Endothelial cell of umbilical vein (primary cell): ENCODE measurements at regions not wholly inside any gene's neighbourhood (a gene's known extent, or its start where the extent isn't known, plus 50 kb on each side); places are given as distances from the start of the nearest gene placed in this dataset.

ENCODE experiments used
- BruUV-seq: library from RNA; stranded (reverse); fragments of 400-500 nt; replicated peaks from 2 replicates; lab custom pipeline; 2021; lab: Mats Ljungman, UMichigan
- CTCF ChIA-PET: fragments of 300-600, 350-600 bp; sonication (Branson Sonifier 250); formaldehyde crosslinking; loops from one replicate; lab custom pipeline; 2021; ENCODE audit warnings: antibody characterized with exemption, inconsistent platforms; lab: Charles Lee
- POLR2A ChIA-PET: fragments of 300-600, 350-600 bp; sonication (Branson Sonifier 250); formaldehyde crosslinking; loops from one replicate; lab custom pipeline; 2021; ENCODE audit warnings: antibody characterized with exemption, inconsistent platforms; lab: Charles Lee
- DNase-seq: peaks from one replicate; pipeline ENCODE4 v3.0.0-alpha.2; 2011; ENCODE audit warnings: low read depth, low spot score
- FAIRE-seq: peaks from 2 replicates; lab custom pipeline; 2011; peaks lifted over from hg19 to GRCh38; lab: Jason Lieb, UNC
- H2AFZ ChIP-seq: 2 replicates; pipeline ENCODE4 v1.6.0; 2012; ENCODE audit warnings: low read depth, low read length, control low read depth, inconsistent platforms
- H3K27ac ChIP-seq: 2 replicates; pipeline ENCODE4 v1.5.1; 2011; ENCODE audit warnings: low read depth, mild to moderate bottlenecking, control low read depth, low read length, moderate library complexity; ENCODE audit not compliant: insufficient read depth
- H3K27me3 ChIP-seq, 2 experiments: 2 replicates each; pipeline versions ENCODE4 v1.6.0 to v1.6.1; 2011; ENCODE audit warnings: low read length in 2 of 2, mixed read lengths in 1 of 2; ENCODE audit not compliant: control insufficient read depth in 2 of 2, insufficient read depth in 2 of 2
- H3K36me3 ChIP-seq, 2 experiments: 2 replicates in 1 of 2; 3 replicates in 1 of 2; pipeline ENCODE4 v1.5.1; 2011; ENCODE audit warnings: low read length in 2 of 2, mild to moderate bottlenecking in 1 of 2, moderate library complexity in 1 of 2; ENCODE audit not compliant: control insufficient read depth in 2 of 2, insufficient read depth in 2 of 2; ENCODE audit errors: extremely low read depth in 1 of 2
- H3K4me1 ChIP-seq: 3 replicates; pipeline ENCODE4 v1.5.1; 2011; ENCODE audit warnings: mild to moderate bottlenecking, low read length; ENCODE audit not compliant: control insufficient read depth, insufficient read depth; ENCODE audit errors: extremely low read depth
- H3K4me2 ChIP-seq: 2 replicates; pipeline ENCODE4 v1.6.1; 2011; ENCODE audit warnings: low read length, control low read depth, mixed read lengths; ENCODE audit not compliant: insufficient read depth
- H3K4me3 ChIP-seq, 3 experiments: fragments of 200-600 bp in 1 of 3; sonication (generic), shearing (Covaris generic) in 1 of 3; replicated peaks in 1 of 3; 2 replicates each; pipeline ENCODE4 v1.5.1; 2011 to 2016; ENCODE audit warnings: control low read depth in 3 of 3, low read length in 3 of 3, mild to moderate bottlenecking in 2 of 3, inconsistent platforms in 1 of 3, low read depth in 1 of 3, moderate library complexity in 1 of 3; ENCODE audit not compliant: insufficient read depth in 1 of 3
- H3K79me2 ChIP-seq: 2 replicates; pipeline ENCODE4 v1.6.0; 2012; ENCODE audit warnings: low read length, inconsistent platforms; ENCODE audit not compliant: control insufficient read depth, insufficient read depth
- H3K9ac ChIP-seq: replicated peaks from 2 replicates; pipeline ENCODE3; 2011; ENCODE audit warnings: low read length, control low read depth; ENCODE audit not compliant: insufficient read depth; ENCODE audit errors: extremely low read depth
- H3K9me1 ChIP-seq: replicated peaks from 3 replicates; pipeline ENCODE4 v1.6.0; 2011; ENCODE audit warnings: mild to moderate bottlenecking, low read length; ENCODE audit not compliant: control insufficient read depth, insufficient read depth; ENCODE audit errors: extremely low read depth
- H3K9me3 ChIP-seq: replicated peaks from 2 replicates; pipeline ENCODE4 v1.5.1; 2012; ENCODE audit warnings: low read length, inconsistent platforms; ENCODE audit not compliant: control insufficient read depth, insufficient read depth
- H4K20me1 ChIP-seq: replicated peaks from 2 replicates; pipeline ENCODE3; 2011; ENCODE audit warnings: mild to moderate bottlenecking, low read length; ENCODE audit not compliant: control insufficient read depth, insufficient read depth; ENCODE audit errors: extremely low read depth
- EZH2 ChIP-seq: IDR thresholded peaks from 2 replicates; pipeline ENCODE4 v1.6.1; 2012; ENCODE audit warnings: borderline replicate concordance, low read depth, mild to moderate bottlenecking, moderate library complexity, low read length, inconsistent platforms; ENCODE audit not compliant: severe bottlenecking
- FOS ChIP-seq: IDR thresholded peaks from 2 replicates; pipeline ENCODE4 v1.6.1; 2011; ENCODE audit warnings: mild to moderate bottlenecking, low read length, moderate library complexity, borderline replicate concordance; ENCODE audit not compliant: insufficient read depth
- GATA2 ChIP-seq: IDR thresholded peaks from 2 replicates; pipeline ENCODE4 v1.7.0; 2011; ENCODE audit warnings: low read depth, mild to moderate bottlenecking, moderate library complexity, mixed read lengths, low read length; ENCODE audit not compliant: insufficient read length, insufficient read depth
- JUN ChIP-seq: IDR thresholded peaks from 2 replicates; pipeline ENCODE4 v1.6.1; 2011; ENCODE audit warnings: borderline replicate concordance, low read depth; ENCODE audit not compliant: insufficient read length, insufficient read depth
- MYC ChIP-seq: IDR thresholded peaks from one replicate; pipeline ENCODE4 v1.6.1; 2011; ENCODE audit warnings: mild to moderate bottlenecking, low read depth, low read length
- POLR2A ChIP-seq: IDR thresholded peaks from 2 replicates; pipeline ENCODE4 v1.6.1; 2012; ENCODE audit warnings: low read depth, mild to moderate bottlenecking, control low read depth, low read length
- POLR2AphosphoS5 ChIP-seq: IDR thresholded peaks from 2 replicates; pipeline ENCODE4 v1.6.1; 2012; ENCODE audit warnings: low read depth, mild to moderate bottlenecking, control low read depth, low read length, moderate library complexity; ENCODE audit not compliant: insufficient read depth
- dilution Hi-C: fragments of 300-500 bp; cut with MboI; formaldehyde crosslinking; loops from one replicate; pipeline ENCODE4 v1.15.0; 2019; ENCODE audit warnings: low sequenced_read_pairs; ENCODE audit not compliant: extremely low pct_ligation_motif_present
- intact Hi-C: fragments of 100-400 bp; cut with micrococcal nuclease; formaldehyde crosslinking; loops from one replicate; pipeline ENCODE4 v1.10.0; 2022
- TF ChIP-seq, protein P1 (sequence below): IDR thresholded peaks from 2 replicates; pipeline ENCODE4 v1.6.1; 2011; ENCODE audit not compliant: insufficient read depth, insufficient read length
- TF ChIP-seq, protein P2 (sequence below), 2 donors: IDR thresholded peaks; 1 replicate in 1 of 2; 2 replicates in 1 of 2; pipeline ENCODE4 v1.5.1; 2011; ENCODE audit warnings: low read length in 2 of 2, mild to moderate bottlenecking in 2 of 2, moderate library complexity in 2 of 2, control low read depth in 1 of 2, inconsistent platforms in 1 of 2, low read depth in 1 of 2; ENCODE audit not compliant: insufficient read depth in 1 of 2; ENCODE audit errors: extremely low read depth in 1 of 2

DNA sequence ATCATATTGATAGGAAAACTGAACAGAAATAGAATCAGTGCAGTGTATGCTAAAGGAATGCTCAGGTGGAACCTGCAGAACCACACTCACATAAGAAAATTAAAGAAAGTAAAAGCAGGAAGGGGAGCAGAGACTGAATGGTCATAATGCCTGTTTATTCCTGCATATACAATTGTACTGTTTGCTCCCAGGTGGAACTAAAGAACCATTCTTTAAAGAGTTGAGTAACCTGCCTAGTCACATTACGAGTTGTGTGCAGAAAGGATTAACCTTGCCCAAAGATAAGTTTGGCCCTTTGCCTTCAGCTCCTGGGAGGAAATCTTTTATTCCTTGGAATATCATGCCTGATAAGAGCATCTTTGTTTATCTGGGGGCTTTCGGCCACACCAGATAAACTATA, 434.7 kb downstream of the KIF2B start:
- ChIA-PET POLR2A (no interaction called here), CTCF (no interaction called here)
- Histone ChIP-seq H3K9me3 (peaks cover 1% of the 10 kb centered on the region), H3K27ac (no peak overlapping the region), H3K9ac (no peak overlapping the region), H3K4me1 (no peaks in the 10 kb centered on the region), H3K4me3 (no peak overlapping the region), H3K4me2 (no peak overlapping the region), H3K9me1 (no peaks in the 10 kb centered on the region), H4K20me1 (no peaks in the 10 kb centered on the region), H3K36me3 (no peaks in the 10 kb centered on the region), H3K27me3 (no peaks in the 10 kb centered on the region), H3K79me2 (no peaks in the 10 kb centered on the region), H2AFZ (no peak overlapping the region)
- intact Hi-C loops (no loop called here), dilution Hi-C loops (no loop called here)
- TF ChIP-seq MYC: no peak
- TF ChIP-seq POLR2AphosphoS5: no peak
- TF ChIP-seq, protein P1, sequence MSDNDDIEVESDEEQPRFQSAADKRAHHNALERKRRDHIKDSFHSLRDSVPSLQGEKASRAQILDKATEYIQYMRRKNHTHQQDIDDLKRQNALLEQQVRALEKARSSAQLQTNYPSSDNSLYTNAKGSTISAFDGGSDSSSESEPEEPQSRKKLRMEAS: no peak
- TF ChIP-seq POLR2A: no peak
- TF ChIP-seq, protein P2, sequence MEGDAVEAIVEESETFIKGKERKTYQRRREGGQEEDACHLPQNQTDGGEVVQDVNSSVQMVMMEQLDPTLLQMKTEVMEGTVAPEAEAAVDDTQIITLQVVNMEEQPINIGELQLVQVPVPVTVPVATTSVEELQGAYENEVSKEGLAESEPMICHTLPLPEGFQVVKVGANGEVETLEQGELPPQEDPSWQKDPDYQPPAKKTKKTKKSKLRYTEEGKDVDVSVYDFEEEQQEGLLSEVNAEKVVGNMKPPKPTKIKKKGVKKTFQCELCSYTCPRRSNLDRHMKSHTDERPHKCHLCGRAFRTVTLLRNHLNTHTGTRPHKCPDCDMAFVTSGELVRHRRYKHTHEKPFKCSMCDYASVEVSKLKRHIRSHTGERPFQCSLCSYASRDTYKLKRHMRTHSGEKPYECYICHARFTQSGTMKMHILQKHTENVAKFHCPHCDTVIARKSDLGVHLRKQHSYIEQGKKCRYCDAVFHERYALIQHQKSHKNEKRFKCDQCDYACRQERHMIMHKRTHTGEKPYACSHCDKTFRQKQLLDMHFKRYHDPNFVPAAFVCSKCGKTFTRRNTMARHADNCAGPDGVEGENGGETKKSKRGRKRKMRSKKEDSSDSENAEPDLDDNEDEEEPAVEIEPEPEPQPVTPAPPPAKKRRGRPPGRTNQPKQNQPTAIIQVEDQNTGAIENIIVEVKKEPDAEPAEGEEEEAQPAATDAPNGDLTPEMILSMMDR (IDR thresholded peaks at IDR 0.05; ENCODE audit: extremely low read depth in 1 of 2, insufficient read depth in 1 of 2, low read depth in 1 of 2, low read length in 2 of 2): no peak
- no peak for TF ChIP-seq JUN
- no peak for TF ChIP-seq GATA2
- TF ChIP-seq FOS: no peak
- TF ChIP-seq EZH2: no peak
- DNase-seq: no peak
- BruUV-seq: no TSS peak
- FAIRE-seq: no peak
